ENCODE measurements at regions not wholly inside any gene's neighbourhood (a gene's known extent, or its start where the extent isn't known, plus 50 kb on each side); places are given as distances from the start of the nearest gene placed in this dataset.

- no peak for DNase-seq
Observed at GRCh38 chr1:244157731-244158438, 106.8 kb downstream of the ZBTB18 start.

- DNase-seq: no peak
Observed at GRCh38 chr1:244159646-244160045, 108.6 kb downstream of the ZBTB18 start.

- DNase-seq: no peak
Observed at GRCh38 chr1:244160455-244161235, 109.6 kb downstream of the ZBTB18 start.

- no peak for DNase-seq
Observed at GRCh38 chr1:244161236-244161510, 110.1 kb downstream of the ZBTB18 start.

- no peak for DNase-seq
Observed at GRCh38 chr1:244162786-244163530, 111.9 kb downstream of the ZBTB18 start.

GRCh38 chr1:244163861-244164510 lies 112.9 kb downstream of the ZBTB18 start:
- DNase-seq: no peak

GRCh38 chr1:244164511-244164890 lies 113.4 kb downstream of the ZBTB18 start:
- no peak for DNase-seq

- DNase-seq: no peak
Observed at GRCh38 chr1:244165021-244165420, 113.9 kb downstream of the ZBTB18 start.

- no peak for DNase-seq
Observed at GRCh38 chr1:244165701-244166100, 114.6 kb downstream of the ZBTB18 start.

- no peak for DNase-seq
Observed at GRCh38 chr1:244171241-244171985, 120.3 kb downstream of the ZBTB18 start.

GRCh38 chr1:244173240-244173639 lies 122.2 kb downstream of the ZBTB18 start:
- no peak for DNase-seq

- DNase-seq: no peak
Observed at GRCh38 chr1:244173769-244174168, 122.7 kb downstream of the ZBTB18 start.

- DNase-seq: no peak
Observed at GRCh38 chr1:244174922-244175521, 123.9 kb downstream of the ZBTB18 start.

GRCh38 chr1:244176201-244176600 lies 125.1 kb downstream of the ZBTB18 start:
- DNase-seq: no peak

- DNase-seq: no peak
Observed at GRCh38 chr1:244180256-244180655, 129.2 kb downstream of the ZBTB18 start.

GRCh38 chr1:244181867-244182266 lies 130.8 kb downstream of the ZBTB18 start:
- DNase-seq: no peak

- DNase-seq: no peak
Observed at GRCh38 chr1:244183037-244183436, 132.0 kb downstream of the ZBTB18 start.

- DNase-seq: no peak
Observed at GRCh38 chr1:244186372-244186771, 135.3 kb downstream of the ZBTB18 start.

GRCh38 chr1:244187310-244187709 lies 136.2 kb downstream of the ZBTB18 start:
- no peak for DNase-seq

GRCh38 chr1:244191581-244191980 lies 140.5 kb downstream of the ZBTB18 start:
- DNase-seq: no peak

- no peak for DNase-seq
Observed at GRCh38 chr1:244192325-244192724, 141.2 kb downstream of the ZBTB18 start.

GRCh38 chr1:244196571-244197285 lies 145.6 kb downstream of the ZBTB18 start:
- no peak for DNase-seq
